HEK293 (cell line): ENCODE measurements at regions not wholly inside any gene's neighbourhood (a gene's known extent, or its start where the extent isn't known, plus 50 kb on each side); places are given as distances from the start of the nearest gene placed in this dataset.

ENCODE experiments used
- CTCF ChIP-seq: fragments of 450-650 bp; formaldehyde crosslinking; IDR thresholded peaks from 2 replicates; pipeline ENCODE4 v1.5.1; 2016; ENCODE audit warnings: missing biosample characterization, missing genetic modification characterization
- TCF7L2 ChIP-seq: IDR thresholded peaks from 2 replicates; pipeline ENCODE4 v1.6.1; 2011; ENCODE audit warnings: low read depth, mild to moderate bottlenecking, inconsistent platforms, low read length, moderate library complexity, borderline replicate concordance
- TSHZ1 ChIP-seq: fragments of 450-650 bp; formaldehyde crosslinking; IDR thresholded peaks from 2 replicates; pipeline ENCODE4 v1.5.1; 2016; ENCODE audit warnings: missing biosample characterization, missing genetic modification characterization, borderline replicate concordance
- ZNF335 ChIP-seq: fragments of 450-650 bp; formaldehyde crosslinking; conservative IDR thresholded peaks from 2 replicates; pipeline ENCODE4 v1.5.1; 2016; ENCODE audit warnings: missing biosample characterization, missing genetic modification characterization
- ZNF416 ChIP-seq: fragments of 450-650 bp; formaldehyde crosslinking; IDR thresholded peaks from 2 replicates; pipeline ENCODE4 v1.5.1; 2016; ENCODE audit warnings: missing biosample characterization, missing genetic modification characterization
- ZNF558 ChIP-seq: fragments of 450-650 bp; formaldehyde crosslinking; IDR thresholded peaks from 2 replicates; pipeline ENCODE4 v1.5.1; 2016; ENCODE audit warnings: missing biosample characterization, missing genetic modification characterization
- TF ChIP-seq, protein P1 (sequence below): fragments of 450-650 bp; formaldehyde crosslinking; IDR thresholded peaks from 2 replicates; pipeline ENCODE4 v1.5.1; 2016; ENCODE audit warnings: missing biosample characterization, missing genetic modification characterization

- TF ChIP-seq ZNF416, result no peak
- no peak for TF ChIP-seq CTCF (tag by site-specific recombination)
- TF ChIP-seq TCF7L2, result no peak
- no peak for TF ChIP-seq ZNF558
- TF ChIP-seq, protein P1, sequence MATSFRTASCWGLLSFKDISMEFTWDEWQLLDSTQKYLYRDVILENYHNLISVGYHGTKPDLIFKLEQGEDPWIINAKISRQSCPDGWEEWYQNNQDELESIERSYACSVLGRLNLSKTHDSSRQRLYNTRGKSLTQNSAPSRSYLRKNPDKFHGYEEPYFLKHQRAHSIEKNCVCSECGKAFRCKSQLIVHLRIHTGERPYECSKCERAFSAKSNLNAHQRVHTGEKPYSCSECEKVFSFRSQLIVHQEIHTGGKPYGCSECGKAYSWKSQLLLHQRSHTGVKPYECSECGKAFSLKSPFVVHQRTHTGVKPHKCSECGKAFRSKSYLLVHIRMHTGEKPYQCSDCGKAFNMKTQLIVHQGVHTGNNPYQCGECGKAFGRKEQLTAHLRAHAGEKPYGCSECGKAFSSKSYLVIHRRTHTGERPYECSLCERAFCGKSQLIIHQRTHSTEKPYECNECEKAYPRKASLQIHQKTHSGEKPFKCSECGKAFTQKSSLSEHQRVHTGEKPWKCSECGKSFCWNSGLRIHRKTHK (tag by site-specific recombination), result no peak
- no peak for TF ChIP-seq ZNF335 (tag by site-specific recombination)
- TF ChIP-seq TSHZ1 (tag by site-specific recombination), result no peak
Measured at GRCh38 chr5:158516521-158516920, 583.2 kb downstream of the EBF1 start.
